ENCODE measurements at regions not wholly inside any gene's neighbourhood (a gene's known extent, or its start where the extent isn't known, plus 50 kb on each side); places are given as distances from the start of the nearest gene placed in this dataset.
"Not testable (repeated sequence)": the region's sequence is repeated elsewhere in the genome, so short reads cannot be mapped to it uniquely, and the experiment has no call there.

GRCh38 chr9:81741103-81741502 lies 51.8 kb upstream of the TLE1 start:
- no peak for DNase-seq

GRCh38 chr9:81748091-81748490 lies 58.7 kb upstream of the TLE1 start:
- DNase-seq, result no peak

- DNase-seq, result no peak
Measured at GRCh38 chr9:81753436-81753835, 64.1 kb upstream of the TLE1 start.

- no peak for DNase-seq
Measured at GRCh38 chr9:81754245-81754644, 64.9 kb upstream of the TLE1 start.

- DNase-seq, result no peak
Measured at GRCh38 chr9:81755721-81756120, 66.4 kb upstream of the TLE1 start.

GRCh38 chr9:81756561-81756960 lies 67.2 kb upstream of the TLE1 start:
- DNase-seq, result no peak

GRCh38 chr9:81758123-81758797 lies 68.9 kb upstream of the TLE1 start:
- DNase-seq, result no peak

- DNase-seq, result no peak
Measured at GRCh38 chr9:81759680-81760215, 70.4 kb upstream of the TLE1 start.

- no peak for DNase-seq
Measured at GRCh38 chr9:81767921-81768320, 78.6 kb upstream of the TLE1 start.

GRCh38 chr9:81771571-81771970 lies 82.2 kb upstream of the TLE1 start:
- peak in 1 of 2 experiments; percentile 4 for DNase-seq

GRCh38 chr9:81772144-81772543 lies 82.8 kb upstream of the TLE1 start:
- DNase-seq, result no peak

GRCh38 chr9:81776390-81776789 lies 87.0 kb upstream of the TLE1 start:
- DNase-seq, result no peak

- DNase-seq, result no peak
Measured at GRCh38 chr9:81776834-81777233, 87.5 kb upstream of the TLE1 start.

GRCh38 chr9:81777482-81777881 lies 88.1 kb upstream of the TLE1 start:
- no peak for DNase-seq

- no peak for DNase-seq
Measured at GRCh38 chr9:81782313-81782995, 93.1 kb upstream of the TLE1 start.

- no peak for DNase-seq
Measured at GRCh38 chr9:81787747-81788632, 98.6 kb upstream of the TLE1 start.

GRCh38 chr9:81789721-81790120 lies 100.4 kb upstream of the TLE1 start:
- DNase-seq, result no peak

- no peak for DNase-seq
Measured at GRCh38 chr9:81790166-81790565, 100.8 kb upstream of the TLE1 start.

GRCh38 chr9:81791076-81791475 lies 101.7 kb upstream of the TLE1 start:
- no peak for DNase-seq

GRCh38 chr9:81798606-81799005 lies 109.3 kb upstream of the TLE1 start:
- DNase-seq, result no peak

- no peak for DNase-seq
Measured at GRCh38 chr9:81801190-81801589, 111.8 kb upstream of the TLE1 start.

GRCh38 chr9:81804306-81804705 lies 115.0 kb upstream of the TLE1 start:
- DNase-seq, result no peak

GRCh38 chr9:81811688-81812087 lies 116.5 kb upstream of the SPATA31D4 start:
- DNase-seq, result not testable (repeated sequence)

- DNase-seq, result no peak
Measured at GRCh38 chr9:81814401-81814793, 113.8 kb upstream of the SPATA31D4 start.

Data from Kasumi-1 (cell line).